K562 (cell line): ENCODE measurements at regions not wholly inside any gene's neighbourhood (a gene's known extent, or its start where the extent isn't known, plus 50 kb on each side); places are given as distances from the start of the nearest gene placed in this dataset.

Experiments
- ATAC-seq: fragments of 200-7000 bp; cut with Tn5 transposase; 3 replicates; pipeline ENCODE4 v1.9.1; 2020; ENCODE audit warnings: moderate library complexity
- BruUV-seq: library from RNA; stranded (reverse); fragments of 400-500 nt; replicated peaks from 2 replicates; lab custom pipeline; 2021; lab: Mats Ljungman, UMichigan
- CTCF ChIA-PET: fragments of 300-600 bp; formaldehyde crosslinking; extraction: SDS; loops from one replicate; lab custom pipeline; 2021; ENCODE audit warnings: low intra/inter-chr PET ratio; lab: Yijun Ruan, JAX
- POLR2A ChIA-PET: fragments of 300-600, 350-650 bp; sonication (Branson Sonifier 250); formaldehyde crosslinking; extraction: SDS; loops from one replicate; lab custom pipeline; 2021; ENCODE audit warnings: antibody characterized with exemption, inconsistent platforms; lab: Yijun Ruan, JAX
- DNase-seq, 4 experiments: peaks; one replicate each; pipeline versions ENCODE4 v3.0.0 to v3.0.0-alpha.2; 2011 to 2018; ENCODE audit warnings: low spot score in 3 of 4, mixed read lengths in 3 of 4; ENCODE audit errors: extremely low read depth in 1 of 4
- FAIRE-seq: peaks from 2 replicates; lab custom pipeline; 2011; peaks lifted over from hg19 to GRCh38; lab: Jason Lieb, UNC
- H2AFZ ChIP-seq: 2 replicates; pipeline ENCODE4 v1.6.0; 2011; ENCODE audit warnings: low read depth, low read length, control low read depth, inconsistent platforms
- H3K27ac ChIP-seq: fragments of 200-600 bp; 3 replicates; pipeline ENCODE4 v1.8.0; 2011; ENCODE audit warnings: low read depth, mild to moderate bottlenecking, control low read depth, inconsistent platforms, low read length, moderate library complexity, mixed read lengths; ENCODE audit errors: extremely low read depth
- H3K27me3 ChIP-seq, 2 experiments: fragments of 300-600 bp in 1 of 2; 2 replicates in 1 of 2; 3 replicates in 1 of 2; pipeline versions ENCODE4 v1.6.0 to v1.8.0; 2011; ENCODE audit warnings: inconsistent platforms in 2 of 2, low read length in 2 of 2, mild to moderate bottlenecking in 1 of 2, mixed read lengths in 1 of 2, moderate library complexity in 1 of 2; ENCODE audit not compliant: control insufficient read depth in 2 of 2, insufficient read depth in 2 of 2
- H3K36me3 ChIP-seq: fragments of 300-600 bp; 3 replicates; pipeline ENCODE4 v1.8.0; 2011; ENCODE audit warnings: mild to moderate bottlenecking, low read length, inconsistent platforms; ENCODE audit not compliant: control insufficient read depth, insufficient read depth
- H3K4me1 ChIP-seq, 2 experiments: fragments of 200-600 bp in 1 of 2; replicated peaks in 1 of 2; 2 replicates in 1 of 2; 3 replicates in 1 of 2; pipeline versions ENCODE4 v1.5.1 to v1.8.0; 2011; ENCODE audit warnings: inconsistent platforms in 2 of 2, low read length in 2 of 2, mild to moderate bottlenecking in 1 of 2, mixed read lengths in 1 of 2, moderate library complexity in 1 of 2; ENCODE audit not compliant: control insufficient read depth in 2 of 2, insufficient read depth in 2 of 2
- H3K4me2 ChIP-seq: 2 replicates; pipeline ENCODE4 v1.6.1; 2011; ENCODE audit warnings: low read length, control low read depth, inconsistent platforms, mixed read lengths; ENCODE audit not compliant: insufficient read depth
- H3K4me3 ChIP-seq: fragments of 200-600 bp; sonication (generic), shearing (Covaris generic); 2 replicates; pipeline ENCODE4 v1.5.1; 2016; ENCODE audit warnings: control low read depth, inconsistent platforms
- H3K79me2 ChIP-seq: fragments of 200-600 bp; 3 replicates; pipeline ENCODE4 v1.8.0; 2011; ENCODE audit warnings: low read length, inconsistent platforms; ENCODE audit not compliant: control insufficient read depth, insufficient read depth
- H3K9ac ChIP-seq, 2 experiments: 2 replicates each; pipeline versions ENCODE4 v1.6.0 to v1.6.1; 2011; ENCODE audit warnings: low read depth in 2 of 2, low read length in 2 of 2, control low read depth in 1 of 2, inconsistent platforms in 1 of 2, mild to moderate bottlenecking in 1 of 2, mixed read lengths in 1 of 2; ENCODE audit not compliant: insufficient read depth in 1 of 2
- H3K9me1 ChIP-seq: one replicate; pipeline ENCODE4 v1.6.0; 2011; ENCODE audit warnings: inconsistent platforms, mild to moderate bottlenecking, low read length, moderate library complexity; ENCODE audit not compliant: control insufficient read depth, insufficient read depth
- H3K9me3 ChIP-seq: replicated peaks from 2 replicates; pipeline ENCODE4 v1.5.1; 2011; ENCODE audit warnings: low read depth, low read length, inconsistent platforms; ENCODE audit not compliant: control insufficient read depth, insufficient read depth
- H4K20me1 ChIP-seq: replicated peaks from 2 replicates; pipeline ENCODE4 v1.6.1; 2011; ENCODE audit warnings: low read length, inconsistent platforms, mixed read lengths; ENCODE audit not compliant: control insufficient read depth, insufficient read depth
- BACH1 ChIP-seq: fragments of 200-800 bp; sonication (Bioruptor generic); IDR thresholded peaks from 2 replicates; pipeline ENCODE4 v1.6.1; 2016; ENCODE audit warnings: missing genetic modification characterization, missing compliant biosample characterization
- BCL6 ChIP-seq: fragments of 250-450 bp; sonication (Bioruptor Pico); IDR thresholded peaks from 2 replicates; pipeline ENCODE4 v1.4.0; 2020
- CXXC5 ChIP-seq: fragments of 250-450 bp; sonication (Bioruptor Pico); IDR thresholded peaks from 2 replicates; pipeline ENCODE4 v1.8.0; 2022; ENCODE audit warnings: inconsistent platforms, mild to moderate bottlenecking, moderate library complexity
- DMBX1 ChIP-seq: fragments of 250-450 bp; sonication (Bioruptor Pico); IDR thresholded peaks from 2 replicates; pipeline ENCODE4 v1.8.0; 2022; ENCODE audit warnings: inconsistent platforms, mild to moderate bottlenecking, moderate library complexity, borderline replicate concordance
- ELF2 ChIP-seq: fragments of 250-450 bp; sonication (Bioruptor Pico); IDR thresholded peaks from 2 replicates; pipeline ENCODE4 v1.5.0; 2021; ENCODE audit warnings: mild to moderate bottlenecking
- EP300 ChIP-seq: IDR thresholded peaks from 2 replicates; pipeline ENCODE4 v1.6.1; 2012; ENCODE audit warnings: low read length, improper control_type of control experiment
- EP400 ChIP-seq: fragments of 450-650 bp; IDR thresholded peaks from 2 replicates; pipeline ENCODE4 v1.6.1; 2017; ENCODE audit warnings: antibody characterized with exemption, mild to moderate bottlenecking, moderate library complexity
- ETV1 ChIP-seq: fragments of 450-650 bp; conservative IDR thresholded peaks from 2 replicates; pipeline ENCODE4 v1.6.1; 2016; ENCODE audit warnings: missing genetic modification characterization, control low read depth, low read depth, missing compliant biosample characterization
- HNRNPK ChIP-seq: fragments of 200-400 bp; formaldehyde crosslinking; IDR thresholded peaks from one replicate; pipeline ENCODE4 v1.6.1; 2018; ENCODE audit warnings: mild to moderate bottlenecking, low read depth, low read length; ENCODE audit not compliant: poor library complexity, severe bottlenecking
- IRF1 ChIP-seq: sonication (generic); formaldehyde crosslinking; IDR thresholded peaks from 2 replicates; pipeline ENCODE4 v1.8.0; 2022; ENCODE audit warnings: missing genetic modification reagents, mild to moderate bottlenecking, borderline replicate concordance
- KLF10 ChIP-seq: fragments of 250-450 bp; sonication (Bioruptor Pico); IDR thresholded peaks from 2 replicates; pipeline ENCODE4 v1.6.1; 2021; ENCODE audit warnings: matching md5 sums
- LEF1 ChIP-seq: fragments of 450-650 bp; IDR thresholded peaks from 2 replicates; pipeline ENCODE4 v1.6.1; 2016; ENCODE audit warnings: mild to moderate bottlenecking
- NFE2L1 ChIP-seq: fragments of 450-650 bp; IDR thresholded peaks from 2 replicates; pipeline ENCODE4 v1.6.1; 2016; ENCODE audit warnings: missing genetic modification characterization, low read depth, mild to moderate bottlenecking, missing compliant biosample characterization, moderate library complexity, borderline replicate concordance
- NR2C1 ChIP-seq, 2 experiments: fragments of 450-650 bp; IDR thresholded peaks; 2 replicates each; pipeline ENCODE4 v1.6.1; 2017; ENCODE audit warnings: mild to moderate bottlenecking in 2 of 2, antibody characterized with exemption in 1 of 2, inconsistent platforms in 1 of 2, missing compliant biosample characterization in 1 of 2, missing genetic modification characterization in 1 of 2
- NRF1 ChIP-seq, 2 experiments: fragments of 450-650 bp; IDR thresholded peaks in 1 of 2; conservative IDR thresholded peaks in 1 of 2; 2 replicates each; pipeline ENCODE4 v1.6.1; 2014; ENCODE audit warnings: mild to moderate bottlenecking in 2 of 2
- PBX2 ChIP-seq, 2 experiments: IDR thresholded peaks in 1 of 2; conservative IDR thresholded peaks in 1 of 2; 2 replicates each; pipeline ENCODE4 v1.6.1; 2016; ENCODE audit warnings: low read depth in 2 of 2, mild to moderate bottlenecking in 1 of 2, missing compliant biosample characterization in 1 of 2, missing genetic modification characterization in 1 of 2, moderate library complexity in 1 of 2
- ZNF121 ChIP-seq: sonication (generic); formaldehyde crosslinking; conservative IDR thresholded peaks from 2 replicates; pipeline ENCODE4 v1.8.0; 2022; ENCODE audit warnings: missing genetic modification reagents
- WGBS: fragments of 100-300 bp; shearing (Covaris generic); methylation state at CpG from one replicate; pipeline ENCODE4 v1.1.6; 2016; ENCODE audit warnings: low coverage, mixed read lengths; ENCODE audit not compliant: insufficient coverage; ENCODE audit errors: missing lambda C conversion rate; 5-methylcytosine and 5-hydroxymethylcytosine counted together
- in situ Hi-C: fragments of 300-500 bp; cut with MboI; formaldehyde crosslinking; loops from 4 replicates; pipeline ENCODE4 v1.15.0; 2018; ENCODE audit warnings: inconsistent platforms, mixed read lengths
- intact Hi-C: fragments of 100-400 bp; cut with micrococcal nuclease; formaldehyde crosslinking; loops from 2 replicates; pipeline ENCODE4 v1.14.2; 2022

- no peak for TF ChIP-seq HNRNPK
- TF ChIP-seq ELF2 (CRISPR knock-in tag) = no peak
- TF ChIP-seq NFE2L1 (tag) = no peak
- no peak for TF ChIP-seq EP300
- TF ChIP-seq LEF1 = no peak
- TF ChIP-seq BCL6 (CRISPR knock-in tag) = no peak
- no peak for TF ChIP-seq NRF1 (conservative IDR thresholded peaks at IDR 0.05 in 1 of 2, IDR thresholded peaks at IDR 0.05 in 1 of 2)
- no peak for TF ChIP-seq IRF1 (CRISPR knock-in tag)
- TF ChIP-seq, all 486 proteins: peak for 0
Observed at GRCh38 chr2:12612671-12613070, 104.1 kb upstream of the TRIB2 start (continued).

GRCh38 chr2:12613137-12613835, 103.5 kb upstream of the TRIB2 start:
- no peak overlapping the region for H3K9ac ChIP-seq
- TF ChIP-seq NR2C1 (IDR thresholded peaks at IDR 0.05) (no peak), NR2C1 (tag; IDR thresholded peaks at IDR 0.05) (no peak), EP400 (no peak), HNRNPK (no peak), ZNF121 (CRISPR knock-in tag) (no peak), PBX2 (CRISPR knock-in tag; IDR thresholded peaks at IDR 0.05; ENCODE audit: low read depth) (no peak), PBX2 (tag; conservative IDR thresholded peaks at IDR 0.05; ENCODE audit: low read depth) (no peak), ETV1 (no peak), CXXC5 (CRISPR knock-in tag) (no peak), BACH1 (tag) (no peak), DMBX1 (CRISPR knock-in tag) (no peak), KLF10 (CRISPR knock-in tag) (no peak)
- TF ChIP-seq, all 486 proteins: peak for 0
- FAIRE-seq (peak; percentile 77), DNase-seq (no peak), ATAC-seq (peak; percentile 60)
- peak overlapping the region; percentile 78 for H2AFZ ChIP-seq
- H3K4me3 ChIP-seq = no peak overlapping the region
- in situ Hi-C loops (no loop called here), intact Hi-C loops (no loop called here)
- POLR2A ChIA-PET = interaction anchor here (1.2 kb wide), 1 partner anchor 9 kb away, joined by 4 read pairs; no protein-coding TSS in a partner anchor
- H3K27ac ChIP-seq = no peak overlapping the region
- no peaks in the 10 kb centered on the region for H3K9me1 ChIP-seq
- no peaks in the 10 kb centered on the region for H3K9me3 ChIP-seq
- CTCF ChIA-PET = no interaction called here
- H3K4me1 ChIP-seq = no peaks in the 10 kb centered on the region
- H3K4me2 ChIP-seq = peak overlapping the region; percentile 8; the same call in 1 of the 2 replicates
- H4K20me1 ChIP-seq = no peaks in the 10 kb centered on the region
- no peaks in the 10 kb centered on the region for H3K36me3 ChIP-seq
- WGBS = 55% methylated on average over 7 of the region's 7 CpGs
- BruUV-seq = no TSS peak
- no peaks in the 10 kb centered on the region for H3K27me3 ChIP-seq
- no peaks in the 10 kb centered on the region for H3K79me2 ChIP-seq
